GM18873 (cell line): ENCODE measurements at regions not wholly inside any gene's neighbourhood (a gene's known extent, or its start where the extent isn't known, plus 50 kb on each side); places are given as distances from the start of the nearest gene placed in this dataset.

Experiments
- ATAC-seq: cut with Tn5 transposase; IDR thresholded peaks from one replicate; pipeline ENCODE4 v1.9.1; 2021; ENCODE audit warnings: mild to moderate bottlenecking, moderate library complexity, moderate number of reproducible peaks; ENCODE audit not compliant: unreplicated experiment, low FRiP score

- no peak for ATAC-seq
Measured at GRCh38 chr1:218670875-218671274, 325.7 kb downstream of the TGFB2 start.

- ATAC-seq = no peak
Measured at GRCh38 chr1:218671573-218671972, 326.4 kb downstream of the TGFB2 start.

- no peak for ATAC-seq
Measured at GRCh38 chr1:218673170-218673569, 328.0 kb downstream of the TGFB2 start.

GRCh38 chr1:218674280-218674773 is 329.2 kb downstream of the TGFB2 start:
- no peak for ATAC-seq

GRCh38 chr1:218677026-218677425 is 331.9 kb downstream of the TGFB2 start:
- ATAC-seq = no peak

- no peak for ATAC-seq
Measured at GRCh38 chr1:218679391-218679790, 334.3 kb downstream of the TGFB2 start.

GRCh38 chr1:218679988-218680748 is 335.0 kb downstream of the TGFB2 start:
- ATAC-seq = no peak

- ATAC-seq = no peak
Measured at GRCh38 chr1:218683242-218683641, 338.1 kb downstream of the TGFB2 start.

GRCh38 chr1:218686258-218686657 is 341.1 kb downstream of the TGFB2 start:
- ATAC-seq = no peak

- ATAC-seq = no peak
Measured at GRCh38 chr1:218686761-218687160, 341.6 kb downstream of the TGFB2 start.

GRCh38 chr1:218692808-218693207 is 347.7 kb downstream of the TGFB2 start:
- no peak for ATAC-seq

- ATAC-seq = no peak
Measured at GRCh38 chr1:218693599-218693998, 348.5 kb downstream of the TGFB2 start.

- no peak for ATAC-seq
Measured at GRCh38 chr1:218694085-218694484, 348.9 kb downstream of the TGFB2 start.

- ATAC-seq = no peak
Measured at GRCh38 chr1:218694636-218695035, 349.5 kb downstream of the TGFB2 start.

GRCh38 chr1:218695525-218695924 is 350.4 kb downstream of the TGFB2 start:
- ATAC-seq = no peak

GRCh38 chr1:218698141-218698540 is 353.0 kb downstream of the TGFB2 start:
- ATAC-seq = no peak

- no peak for ATAC-seq
Measured at GRCh38 chr1:218699421-218699820, 354.3 kb downstream of the TGFB2 start.

GRCh38 chr1:218699865-218700264 is 354.7 kb downstream of the TGFB2 start:
- no peak for ATAC-seq

GRCh38 chr1:218700666-218701065 is 355.5 kb downstream of the TGFB2 start:
- ATAC-seq = no peak

- ATAC-seq = no peak
Measured at GRCh38 chr1:218701131-218701530, 356.0 kb downstream of the TGFB2 start.

- ATAC-seq = no peak
Measured at GRCh38 chr1:218702775-218703174, 357.6 kb downstream of the TGFB2 start.

GRCh38 chr1:218703836-218704235 is 358.7 kb downstream of the TGFB2 start:
- no peak for ATAC-seq
